NCI-H2196 (cell line): ENCODE measurements at regions not wholly inside any gene's neighbourhood (a gene's known extent, or its start where the extent isn't known, plus 50 kb on each side); places are given as distances from the start of the nearest gene placed in this dataset.
"Not testable (repeated sequence)": the region's sequence is repeated elsewhere in the genome, so short reads cannot be mapped to it uniquely, and the experiment has no call there.

ENCODE experiments used
- DNase-seq: peaks from one replicate; lab custom pipeline; 2025; ENCODE audit not compliant: unreplicated experiment; lab: John Stamatoyannopoulos, UW

DNA sequence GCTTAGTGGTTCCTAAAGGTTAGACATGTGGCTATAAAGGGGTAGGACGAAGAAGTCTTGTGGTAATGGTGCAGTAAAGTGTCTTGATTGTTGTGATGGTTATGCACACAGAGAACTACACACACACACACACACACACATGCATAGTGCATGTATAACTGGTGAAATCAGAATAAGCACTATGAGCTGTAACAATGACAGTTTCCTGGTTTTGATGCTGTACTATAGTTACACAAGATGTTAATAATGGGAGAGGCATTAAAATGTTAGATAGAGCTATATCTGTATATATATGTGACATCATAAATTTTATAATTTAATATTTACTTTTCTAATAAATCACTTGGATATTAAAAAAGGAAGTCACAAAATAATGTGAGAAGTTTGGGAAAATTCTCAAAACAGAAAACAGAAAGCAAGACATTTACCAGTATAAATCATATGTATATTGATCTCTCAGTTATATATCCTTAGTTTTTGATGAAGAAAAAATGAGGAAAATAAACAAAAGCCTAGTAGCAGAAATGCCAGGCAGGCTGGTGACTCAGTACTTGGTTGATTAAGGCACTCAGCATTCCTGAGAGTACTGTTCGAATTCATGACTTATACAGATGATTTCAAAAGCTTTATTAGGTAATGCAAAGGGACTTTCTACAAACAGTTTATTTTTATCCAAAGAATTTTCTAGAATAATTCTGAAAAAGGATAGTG is 350.5 kb upstream of the DAB2 start:
- DNase-seq: no peak

DNA sequence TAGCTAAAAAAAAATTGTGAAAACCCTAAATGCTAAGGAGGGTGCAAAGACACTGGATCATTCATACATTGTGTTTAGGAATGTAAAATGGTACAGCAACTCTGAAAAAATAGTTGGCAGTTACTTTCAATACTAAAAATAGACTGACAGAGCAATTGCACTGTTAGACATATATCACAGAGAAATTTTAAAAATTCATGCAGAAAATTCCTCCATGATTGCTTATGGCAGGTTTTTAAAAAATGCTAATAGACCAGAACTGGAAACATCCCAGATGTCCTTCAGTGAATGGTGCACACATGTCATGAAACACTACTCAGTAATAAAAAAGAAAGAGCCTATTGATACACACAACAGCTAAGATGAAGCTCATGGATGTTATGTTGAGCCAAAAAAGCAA is 349.8 kb upstream of the DAB2 start:
- DNase-seq: no peak

DNA sequence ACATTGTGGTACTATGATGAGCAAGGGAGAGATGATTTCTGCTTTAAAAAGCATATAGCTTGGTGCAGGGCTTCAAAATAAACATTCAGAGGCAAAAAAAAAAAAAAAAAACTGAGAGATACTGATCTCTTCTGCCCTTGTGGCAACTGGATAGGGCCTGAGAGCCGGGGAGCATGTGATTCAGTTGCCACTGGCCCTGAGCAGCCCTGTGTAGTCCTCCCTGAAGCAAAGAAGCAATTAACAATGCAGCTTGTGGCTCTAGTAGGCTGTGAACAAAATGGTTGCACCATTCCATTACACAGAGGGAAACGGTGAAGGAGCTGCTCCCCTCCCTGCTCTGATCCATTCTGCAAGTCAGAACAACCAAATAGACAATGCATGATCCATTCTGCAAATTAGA is 347.5 kb upstream of the DAB2 start:
- DNase-seq: no peak

DNA sequence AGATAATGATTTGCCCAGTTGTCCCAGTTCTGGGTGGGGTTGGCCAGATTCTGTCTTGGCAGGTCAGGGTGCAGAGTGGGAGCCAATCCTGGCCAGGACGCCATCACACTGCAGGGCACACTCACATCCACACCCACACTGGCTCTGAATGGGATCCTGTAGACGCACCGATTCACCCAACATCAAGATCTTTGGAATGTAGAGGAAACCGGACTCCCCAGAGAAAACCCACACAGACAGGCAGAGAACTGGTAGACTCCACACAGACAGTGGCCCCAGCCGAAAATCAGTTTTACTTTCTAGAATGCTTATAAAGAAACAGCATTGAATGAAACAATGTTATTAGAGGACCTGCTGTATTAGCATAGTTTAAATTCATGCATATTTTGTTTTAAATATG is 343.1 kb upstream of the DAB2 start:
- no peak for DNase-seq

DNA sequence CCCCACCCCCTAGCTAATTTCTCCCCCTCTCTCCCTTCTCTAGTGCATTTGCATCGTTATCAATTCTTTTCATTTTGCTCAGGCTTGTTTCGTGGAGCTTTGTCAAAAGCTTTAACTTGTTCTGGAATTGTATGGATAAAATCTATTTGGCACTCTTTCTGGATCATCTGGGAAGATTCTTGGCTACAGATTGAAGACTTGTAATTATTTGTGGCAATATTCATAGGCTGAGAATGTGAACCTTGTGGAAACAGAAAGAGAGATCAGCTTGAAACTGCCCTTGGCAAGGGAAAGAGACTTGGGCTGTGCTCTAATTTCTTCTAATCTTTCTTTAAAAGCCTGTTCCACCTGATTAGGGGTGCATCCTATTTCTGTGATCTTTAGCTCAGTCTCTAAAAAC is 340.6 kb upstream of the DAB2 start:
- no peak for DNase-seq

DNA sequence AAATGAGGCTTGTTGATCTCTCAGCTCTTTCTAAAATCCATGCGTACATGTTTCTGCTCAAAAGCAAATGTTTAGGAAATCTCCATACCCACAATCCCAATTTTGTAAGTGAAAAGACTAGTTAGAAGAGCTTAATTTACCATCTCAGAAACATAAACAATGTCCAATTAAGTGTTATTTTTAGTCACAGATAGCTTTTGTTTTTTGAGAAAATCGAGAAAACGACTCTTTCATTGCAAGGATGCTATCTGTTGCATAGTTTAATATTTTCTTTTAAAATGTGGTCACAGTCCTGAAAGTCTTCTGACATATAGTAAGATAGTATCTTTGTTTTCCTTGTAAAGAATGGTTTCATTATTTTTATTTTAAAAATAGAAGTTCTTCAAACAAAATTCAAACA is 338.0 kb upstream of the DAB2 start:
- DNase-seq: no peak

DNA sequence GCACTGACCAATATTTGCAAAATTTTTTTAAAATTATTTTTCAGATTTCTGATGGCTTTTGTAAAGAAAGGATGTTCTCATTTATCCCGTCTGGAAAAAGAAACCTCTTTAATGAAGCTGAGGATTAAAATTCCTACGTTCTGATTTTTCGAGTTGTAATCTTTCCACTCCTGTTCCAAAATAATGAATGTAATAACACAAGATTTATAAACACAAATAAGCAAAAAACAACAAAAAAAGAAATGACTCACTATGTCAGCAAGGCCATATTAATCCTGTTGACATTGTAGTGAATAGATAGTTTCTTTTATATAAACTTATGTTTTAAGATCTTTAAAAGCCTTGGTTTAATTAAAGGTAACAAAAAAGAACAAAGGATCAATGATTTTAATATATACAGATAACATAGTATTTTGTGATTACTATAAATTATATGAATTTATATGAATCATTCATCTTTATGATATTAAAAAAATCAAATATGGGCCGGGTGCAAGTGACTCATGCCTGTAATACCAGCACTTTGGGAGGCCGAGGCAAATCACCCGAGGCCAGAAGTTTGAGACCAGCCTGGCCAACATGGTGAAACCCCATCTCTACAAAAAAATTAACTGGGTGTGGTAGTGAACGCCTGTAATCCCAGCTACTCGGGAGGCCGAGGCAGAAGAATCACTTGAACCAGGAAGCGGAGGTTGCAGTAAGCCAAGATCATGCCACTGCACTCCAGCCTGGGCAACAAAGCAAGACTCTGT is 336.6 kb upstream of the DAB2 start:
- no peak for DNase-seq

DNA sequence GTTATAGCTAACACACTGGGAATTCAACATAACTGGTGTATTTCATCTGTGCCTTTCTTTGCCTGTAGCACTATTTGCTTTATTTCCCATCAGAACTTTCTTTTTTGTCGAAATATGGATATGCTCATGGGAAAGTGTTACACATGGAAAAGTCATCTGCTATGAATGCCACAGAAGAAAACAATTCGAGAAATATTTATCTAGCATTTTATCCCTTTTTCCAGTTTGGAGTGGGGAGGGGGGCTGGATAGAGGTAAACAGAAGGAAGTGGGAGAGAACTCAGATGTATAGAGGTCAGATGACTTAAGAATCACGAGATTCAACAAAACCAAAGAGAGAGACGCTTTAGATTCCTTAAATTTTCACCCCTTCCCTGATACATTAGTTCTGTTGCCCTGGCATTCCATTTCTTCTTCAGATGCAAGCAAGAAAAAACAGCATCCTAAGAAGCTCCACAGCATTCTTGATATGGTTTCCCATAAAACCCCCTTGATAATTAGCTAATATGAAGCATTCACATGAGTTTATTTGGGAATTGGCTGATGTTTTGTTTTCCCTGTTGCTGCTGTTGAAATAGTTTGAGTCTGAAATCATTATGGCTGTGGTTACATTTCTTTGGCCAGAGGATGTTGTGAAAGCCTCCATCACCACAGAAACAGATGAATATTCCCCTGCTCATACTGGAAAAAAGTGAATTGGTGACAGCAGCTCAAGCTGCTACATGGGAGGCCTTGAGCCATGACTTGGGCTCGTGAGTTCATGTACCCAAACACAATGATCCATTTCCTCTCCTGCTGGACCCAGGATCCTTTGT is 335.8 kb upstream of the DAB2 start:
- DNase-seq: no peak

DNA sequence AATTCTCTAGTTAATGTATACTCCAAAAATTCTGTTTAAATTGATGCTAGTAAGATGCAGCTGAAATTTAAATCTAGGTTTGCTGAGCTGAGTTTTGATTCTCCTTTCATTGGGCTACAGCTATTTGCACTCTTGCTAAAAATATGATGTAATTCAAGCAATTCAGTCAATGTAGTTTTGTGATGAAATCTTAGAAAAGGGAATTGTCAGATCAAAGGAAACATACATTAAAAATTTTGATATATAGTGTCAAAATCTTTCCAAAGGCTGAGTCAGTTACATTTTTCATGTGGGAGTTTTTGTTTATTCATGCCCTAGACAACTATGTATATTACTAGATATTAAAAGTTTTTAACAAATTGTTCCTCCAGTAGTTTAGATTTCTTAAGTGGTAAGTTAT is 334.9 kb upstream of the DAB2 start:
- no peak for DNase-seq

DNA sequence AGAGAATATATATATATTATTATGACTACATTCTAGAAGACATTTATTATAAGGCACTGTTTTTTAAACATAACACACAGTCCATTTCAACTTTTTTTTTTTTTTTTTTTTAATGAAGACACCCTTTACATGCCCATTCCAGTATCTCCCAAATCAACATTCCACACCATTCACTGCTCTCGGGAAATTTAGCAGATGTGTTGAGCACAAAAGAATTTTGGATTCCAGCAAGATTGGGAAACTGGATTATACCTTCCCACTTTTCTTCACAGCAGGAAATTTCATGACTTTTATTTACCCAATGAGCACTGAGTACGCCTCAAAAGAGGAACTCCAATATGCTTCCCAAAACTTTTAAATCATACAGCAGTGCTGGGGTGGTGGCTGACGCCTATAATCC is 333.6 kb upstream of the DAB2 start:
- DNase-seq: no peak

DNA sequence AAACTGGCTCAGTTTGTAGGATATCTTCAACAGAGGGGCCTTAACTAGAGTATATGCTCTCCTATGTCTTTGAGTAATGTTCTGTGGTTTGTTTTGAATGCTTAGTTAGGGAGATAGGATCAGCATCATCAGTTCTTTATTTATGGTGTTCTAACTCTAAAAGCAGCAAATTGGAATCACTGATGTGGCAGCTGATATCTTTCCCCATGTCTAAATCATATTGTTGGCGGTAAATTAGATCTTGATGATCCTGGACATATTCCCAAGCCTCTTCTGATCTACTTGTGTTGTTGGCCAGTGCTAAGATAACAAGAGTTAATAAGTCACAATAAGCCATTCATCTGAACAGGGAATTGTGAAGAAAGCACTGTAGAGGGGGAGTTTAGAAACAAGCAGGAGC is 332.4 kb upstream of the DAB2 start:
- no peak for DNase-seq

DNA sequence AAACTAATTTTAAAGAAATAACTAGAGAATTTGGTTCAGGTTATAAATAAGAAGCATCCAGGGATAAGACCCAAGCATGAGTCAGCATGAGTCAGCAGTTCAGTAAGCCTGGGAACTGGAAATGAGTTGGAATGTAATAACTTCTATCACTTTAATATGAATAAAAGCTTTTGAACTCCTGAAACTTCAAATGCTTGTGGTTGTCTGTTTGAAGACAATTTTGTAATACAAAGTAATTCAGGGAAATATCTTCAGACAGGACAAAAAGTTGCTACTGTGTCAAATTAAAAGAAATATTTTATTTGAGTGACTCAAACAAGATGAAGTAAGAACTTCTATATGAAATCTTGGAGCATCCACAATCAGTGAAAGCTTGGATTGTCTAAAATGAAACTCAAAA is 331.2 kb upstream of the DAB2 start:
- no peak for DNase-seq

DNA sequence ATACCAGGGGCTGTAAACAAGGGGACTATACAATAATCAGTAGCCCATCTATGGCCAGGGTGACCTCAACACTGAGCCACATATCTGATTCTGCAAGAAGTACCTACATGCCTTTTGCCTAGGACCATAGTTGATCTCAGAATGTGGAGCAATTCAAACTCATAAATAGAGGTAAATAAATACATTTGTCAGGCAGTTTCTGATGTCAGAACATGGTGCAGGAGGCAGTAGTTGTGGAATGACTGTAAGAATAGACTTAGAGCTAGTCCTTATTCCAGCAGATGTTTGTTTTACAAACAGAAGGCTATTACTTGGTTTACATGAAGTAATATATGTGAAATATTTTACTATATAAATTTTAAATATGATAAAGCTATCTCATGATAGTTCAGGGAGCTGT is 330.7 kb upstream of the DAB2 start:
- DNase-seq: no peak

DNA sequence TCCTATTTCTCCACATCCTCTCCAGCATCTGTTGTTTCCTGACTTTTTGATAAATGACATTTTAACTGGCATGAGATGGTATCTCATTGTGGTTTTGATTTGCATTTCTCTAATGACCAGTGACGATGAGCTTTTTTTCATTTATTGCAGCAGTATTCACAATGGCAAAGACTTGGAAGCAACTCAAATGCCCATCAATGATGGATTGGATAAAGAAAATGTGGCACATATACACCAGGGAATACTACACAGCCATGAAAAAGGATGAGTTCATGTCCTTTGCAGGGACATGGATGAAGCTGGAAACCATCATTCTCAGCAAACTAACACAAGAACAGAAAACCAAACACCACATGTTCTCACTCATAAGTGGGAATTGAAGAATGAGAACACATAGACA is 329.0 kb upstream of the DAB2 start:
- not testable (repeated sequence) for DNase-seq

DNA sequence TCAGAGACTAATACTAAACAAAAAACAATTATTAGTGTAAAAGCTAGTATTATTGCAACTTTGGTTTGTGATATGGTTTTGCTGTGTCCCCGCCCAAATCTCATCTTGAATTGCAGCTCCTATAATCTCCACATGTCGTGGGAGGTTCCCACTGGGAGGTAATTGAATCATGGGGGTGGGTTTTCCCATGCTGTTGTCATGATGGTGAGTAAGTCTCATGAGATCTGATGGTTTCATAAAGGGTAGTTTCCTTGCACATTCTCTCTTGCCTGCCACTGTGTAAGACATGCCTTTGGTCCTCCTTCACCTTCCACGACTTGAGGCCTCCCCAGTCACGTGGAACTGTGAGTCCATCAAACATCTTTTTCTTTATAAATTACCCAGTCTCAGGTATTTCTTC is 325.9 kb upstream of the DAB2 start:
- no peak for DNase-seq

DNA sequence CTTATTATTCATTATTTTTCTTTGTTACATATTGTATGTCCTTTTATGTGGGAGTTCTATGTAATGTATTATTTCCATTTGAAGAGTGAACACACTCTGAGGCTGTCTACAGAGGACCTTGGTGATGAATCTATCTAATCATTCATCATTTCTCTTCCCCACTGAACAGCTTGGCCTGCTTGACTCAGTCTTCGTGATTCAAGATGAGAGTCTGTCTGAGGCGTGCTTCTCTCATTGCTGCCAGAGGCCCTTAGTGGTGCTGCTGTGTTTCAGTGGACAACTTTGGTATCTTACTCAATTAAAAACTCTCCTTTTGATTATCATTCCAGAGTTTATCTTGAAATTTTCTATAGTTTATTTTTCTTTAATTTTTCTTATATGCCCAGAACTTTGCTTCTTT is 318.1 kb upstream of the DAB2 start:
- no peak for DNase-seq

DNA sequence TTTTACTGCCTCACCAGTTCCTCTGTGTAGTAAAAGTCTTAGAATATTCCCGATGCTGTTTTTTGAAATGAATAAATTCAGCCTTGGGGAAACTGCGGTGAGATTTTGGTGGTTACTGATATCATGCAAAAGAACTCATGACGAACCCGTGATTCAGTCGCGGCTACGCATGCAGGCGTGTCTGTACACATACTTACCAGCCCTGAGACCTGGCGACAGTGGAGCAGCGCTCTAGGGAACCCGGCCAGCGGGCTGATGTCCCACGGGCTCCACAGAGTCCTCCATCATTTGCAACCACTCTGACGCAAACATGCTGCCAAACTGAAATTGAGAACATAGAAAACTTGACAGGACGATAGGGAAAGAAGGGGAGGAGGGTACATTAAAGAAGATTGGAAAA is 315.6 kb upstream of the DAB2 start:
- no peak for DNase-seq

DNA sequence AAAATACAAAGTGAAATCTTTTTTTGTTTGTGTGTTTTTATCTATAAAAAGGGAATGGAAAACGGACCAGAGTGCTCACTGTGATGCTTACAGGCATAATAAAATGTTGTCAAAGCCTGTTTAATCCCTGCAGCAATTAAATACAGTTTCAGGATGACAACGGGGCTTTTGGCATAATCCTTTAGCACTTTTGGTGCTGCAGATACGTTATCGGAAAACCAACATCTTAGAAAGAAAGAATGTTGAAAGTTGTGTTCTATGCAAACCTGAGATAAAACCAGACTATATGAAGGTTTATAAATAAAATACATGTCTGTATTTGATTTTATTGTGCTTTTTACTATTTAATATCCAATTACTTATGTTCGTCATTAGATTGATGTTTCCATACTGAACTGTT is 307.4 kb upstream of the DAB2 start:
- no peak for DNase-seq

DNA sequence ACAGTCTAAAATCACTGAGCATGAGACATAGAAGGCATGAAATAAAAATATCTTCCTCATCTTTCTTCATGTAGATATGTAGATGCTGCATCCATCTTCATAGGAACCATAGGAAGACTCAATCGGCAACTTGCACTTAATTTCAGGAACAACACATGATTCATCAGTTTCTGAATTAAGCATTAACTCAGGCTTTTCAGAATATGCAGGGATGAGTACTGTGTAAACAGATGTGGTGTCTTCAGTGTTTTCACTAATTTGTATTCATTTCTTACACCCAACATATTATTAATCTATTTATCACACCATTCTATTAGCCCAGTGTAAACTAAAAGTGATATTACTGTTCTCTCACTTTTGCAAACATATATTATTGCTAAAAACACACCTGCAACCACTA is 305.9 kb upstream of the DAB2 start:
- no peak for DNase-seq

DNA sequence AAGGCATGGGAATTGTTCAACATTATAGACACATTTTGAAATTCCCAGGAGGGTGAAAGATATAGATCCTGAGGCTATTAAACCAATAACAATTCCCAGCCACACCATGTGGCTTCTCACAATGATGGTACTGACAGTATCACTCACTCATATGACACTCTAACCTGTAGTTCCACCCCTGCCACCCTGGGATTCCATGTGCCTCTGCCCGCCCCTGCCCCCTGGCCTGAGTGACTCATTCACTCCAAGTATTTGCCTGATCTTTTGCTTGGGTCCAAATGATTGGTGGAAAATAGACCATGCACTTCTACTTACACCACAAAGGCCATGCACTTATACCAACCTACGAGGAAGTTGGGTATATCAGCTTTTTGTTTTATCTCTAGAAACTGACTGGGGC is 305.2 kb upstream of the DAB2 start:
- no peak for DNase-seq

DNA sequence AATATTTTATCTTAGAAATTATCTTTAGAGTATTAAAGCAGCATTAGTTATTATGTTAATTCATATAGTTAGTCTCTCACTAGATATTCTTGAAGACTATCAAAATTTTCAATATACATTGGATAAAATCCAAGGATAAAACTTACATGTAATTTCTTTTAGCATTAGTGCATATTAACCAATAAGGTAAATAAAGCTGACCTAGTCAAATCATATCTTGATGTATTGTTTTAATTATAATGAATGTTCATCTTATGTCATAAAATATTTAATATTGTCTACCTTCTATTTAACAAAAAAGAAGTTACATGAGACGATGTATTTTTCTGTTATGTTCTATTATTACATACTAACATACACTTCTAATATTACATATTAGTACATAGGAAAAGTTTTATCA is 301.7 kb upstream of the DAB2 start:
- DNase-seq: no peak

DNA sequence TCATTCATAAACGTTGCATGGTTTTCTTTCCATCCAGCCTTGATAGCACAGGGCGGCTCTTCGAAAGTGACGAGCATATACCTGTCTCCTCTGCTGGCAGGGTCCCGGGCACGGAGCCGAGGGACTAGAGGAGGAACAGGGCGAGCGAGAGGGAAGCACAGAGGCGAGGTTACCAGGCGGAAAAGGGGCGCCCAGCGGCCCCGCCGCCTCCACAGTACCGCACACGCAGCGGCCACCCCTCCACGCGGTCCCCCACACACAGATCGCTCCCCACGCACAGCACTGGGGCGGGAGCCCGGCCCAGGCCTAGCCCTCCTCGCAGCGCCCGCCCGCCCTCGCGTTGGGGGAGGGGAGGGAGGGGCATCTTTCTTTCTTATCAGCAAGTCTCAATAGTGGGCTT is 296.6 kb upstream of the DAB2 start:
- DNase-seq: no peak
